ENCODE measurements at regions not wholly inside any gene's neighbourhood (a gene's known extent, or its start where the extent isn't known, plus 50 kb on each side); places are given as distances from the start of the nearest gene placed in this dataset.

GRCh38 chr7:138402749-138403148 is 57.3 kb upstream of the TRIM24 start:
- WGBS (ENCODE audit: insufficient coverage): no CpG with 5 or more reads among the region's 1 CpG
- no peak overlapping the region for H3K9ac ChIP-seq (ENCODE audit: low read length)
- no peaks in the 10 kb centered on the region for H3K9me3 Mint-ChIP-seq (ENCODE audit: insufficient read depth)
- H3K27me3 Mint-ChIP-seq: no peaks in the 10 kb centered on the region
- H3K27me3 ChIP-seq (replicated peaks in 1 of 4; ENCODE audit: control extremely low read depth in 1 of 4, control insufficient read depth in 3 of 4, insufficient read depth in 4 of 4, low read length in 3 of 4): no peaks in the 10 kb centered on the region
- no peak for TF ChIP-seq EZH2 (IDR thresholded peaks at IDR 0.05; ENCODE audit: borderline replicate concordance, insufficient read depth, low read depth, low read length, poor library complexity, severe bottlenecking)
- TF ChIP-seq, protein P1, sequence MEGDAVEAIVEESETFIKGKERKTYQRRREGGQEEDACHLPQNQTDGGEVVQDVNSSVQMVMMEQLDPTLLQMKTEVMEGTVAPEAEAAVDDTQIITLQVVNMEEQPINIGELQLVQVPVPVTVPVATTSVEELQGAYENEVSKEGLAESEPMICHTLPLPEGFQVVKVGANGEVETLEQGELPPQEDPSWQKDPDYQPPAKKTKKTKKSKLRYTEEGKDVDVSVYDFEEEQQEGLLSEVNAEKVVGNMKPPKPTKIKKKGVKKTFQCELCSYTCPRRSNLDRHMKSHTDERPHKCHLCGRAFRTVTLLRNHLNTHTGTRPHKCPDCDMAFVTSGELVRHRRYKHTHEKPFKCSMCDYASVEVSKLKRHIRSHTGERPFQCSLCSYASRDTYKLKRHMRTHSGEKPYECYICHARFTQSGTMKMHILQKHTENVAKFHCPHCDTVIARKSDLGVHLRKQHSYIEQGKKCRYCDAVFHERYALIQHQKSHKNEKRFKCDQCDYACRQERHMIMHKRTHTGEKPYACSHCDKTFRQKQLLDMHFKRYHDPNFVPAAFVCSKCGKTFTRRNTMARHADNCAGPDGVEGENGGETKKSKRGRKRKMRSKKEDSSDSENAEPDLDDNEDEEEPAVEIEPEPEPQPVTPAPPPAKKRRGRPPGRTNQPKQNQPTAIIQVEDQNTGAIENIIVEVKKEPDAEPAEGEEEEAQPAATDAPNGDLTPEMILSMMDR (IDR thresholded peaks at IDR 0.05): no peak
- CTCF ChIA-PET: no interaction called here
- DNase-seq: no peak
- H3K36me3 ChIP-seq (replicated peaks in 1 of 2; ENCODE audit: control extremely low read depth in 1 of 2, control insufficient read depth in 1 of 2, extremely low read depth in 1 of 2, insufficient read depth in 2 of 2, low read length in 1 of 2): no peaks in the 10 kb centered on the region
- no peaks in the 10 kb centered on the region for H3K9me3 ChIP-seq (ENCODE audit: control extremely low read depth in 1 of 3, control insufficient read depth in 2 of 3, insufficient read depth in 1 of 3, low read length in 2 of 3)
- intact Hi-C loops (cut with micrococcal nuclease): no loop called here
- no peak overlapping the region for H3K4me3 ChIP-seq (ENCODE audit: control extremely low read depth in 1 of 5, extremely low read depth in 1 of 5, insufficient read depth in 1 of 5, low read depth in 2 of 5, low read length in 4 of 5)
- POLR2A ChIA-PET: no interaction called here
- H3K27ac ChIP-seq (ENCODE audit: low read length in 2 of 2): no peak overlapping the region
- no peak overlapping the region for H3K27ac Mint-ChIP-seq
- H3K4me2 ChIP-seq (replicated peaks; ENCODE audit: low read depth, low read length, poor library complexity, severe bottlenecking): no peak overlapping the region
- H2AFZ ChIP-seq (ENCODE audit: insufficient read depth, low read depth, low read length, poor library complexity, severe bottlenecking): no peak overlapping the region
- no peaks in the 10 kb centered on the region for H4K20me1 ChIP-seq (ENCODE audit: control insufficient read depth, insufficient read depth, low read length, poor library complexity, severe bottlenecking)
- no peaks in the 10 kb centered on the region for H3K4me1 ChIP-seq (ENCODE audit: control insufficient read depth in 2 of 2, insufficient read depth in 2 of 2, low read length in 2 of 2)
- H3K79me2 ChIP-seq (ENCODE audit: control insufficient read depth, insufficient read depth, low read length): no peaks in the 10 kb centered on the region
- H3K4me1 Mint-ChIP-seq: no peaks in the 10 kb centered on the region
- no peak overlapping the region for H3K4me3 Mint-ChIP-seq
- no peak for ATAC-seq (ENCODE audit: low read depth)

- Mint-ChIP-seq H3K4me1 (no peaks in the 10 kb centered on the region), H3K27me3 (peaks cover under 1% of the 10 kb centered on the region), H3K4me3 (no peak overlapping the region), H3K27ac (no peak overlapping the region), H3K9me3 (ENCODE audit: insufficient read depth) (no peaks in the 10 kb centered on the region)
- Histone ChIP-seq H3K36me3 (replicated peaks in 1 of 2; ENCODE audit: control extremely low read depth in 1 of 2, control insufficient read depth in 1 of 2, extremely low read depth in 1 of 2, insufficient read depth in 2 of 2, low read length in 1 of 2) (no peaks in the 10 kb centered on the region), H4K20me1 (ENCODE audit: control insufficient read depth, insufficient read depth, low read length, poor library complexity, severe bottlenecking) (no peaks in the 10 kb centered on the region), H3K4me3 (ENCODE audit: control extremely low read depth in 1 of 5, extremely low read depth in 1 of 5, insufficient read depth in 1 of 5, low read depth in 2 of 5, low read length in 4 of 5) (no peak overlapping the region), H3K27me3 (replicated peaks in 1 of 4; ENCODE audit: control extremely low read depth in 1 of 4, control insufficient read depth in 3 of 4, insufficient read depth in 4 of 4, low read length in 3 of 4) (no peaks in the 10 kb centered on the region), H3K79me2 (ENCODE audit: control insufficient read depth, insufficient read depth, low read length) (no peaks in the 10 kb centered on the region), H3K9me3 (ENCODE audit: control extremely low read depth in 1 of 3, control insufficient read depth in 2 of 3, insufficient read depth in 1 of 3, low read length in 2 of 3) (no peaks in the 10 kb centered on the region), H3K4me2 (replicated peaks; ENCODE audit: low read depth, low read length, poor library complexity, severe bottlenecking) (no peak overlapping the region), H3K9ac (ENCODE audit: low read length) (no peak overlapping the region), H3K4me1 (ENCODE audit: control insufficient read depth in 2 of 2, insufficient read depth in 2 of 2, low read length in 2 of 2) (no peaks in the 10 kb centered on the region), H3K27ac (ENCODE audit: low read length in 2 of 2) (no peak overlapping the region), H2AFZ (ENCODE audit: insufficient read depth, low read depth, low read length, poor library complexity, severe bottlenecking) (no peak overlapping the region)
- ATAC-seq (ENCODE audit: low read depth) (no peak), DNase-seq (no peak)
- WGBS (ENCODE audit: insufficient coverage): no CpG with 5 or more reads among the region's 1 CpG
- ChIA-PET CTCF (interaction anchor here (0.7 kb wide), 1 partner anchor 491 kb away, joined by 3 read pairs; no protein-coding TSS in a partner anchor), POLR2A (no interaction called here)
- intact Hi-C loops (cut with micrococcal nuclease): no loop called here
- TF ChIP-seq EZH2 (IDR thresholded peaks at IDR 0.05; ENCODE audit: borderline replicate concordance, insufficient read depth, low read depth, low read length, poor library complexity, severe bottlenecking): no peak
- TF ChIP-seq, protein P1 (IDR thresholded peaks at IDR 0.05): no peak
Observed at GRCh38 chr7:138405496-138405895, 54.6 kb upstream of the TRIM24 start.
